KOPT-K1 (cell line): ENCODE measurements at regions not wholly inside any gene's neighbourhood (a gene's known extent, or its start where the extent isn't known, plus 50 kb on each side); places are given as distances from the start of the nearest gene placed in this dataset.

Source experiments
- H3K27ac ChIP-seq: fragments of 200-600 bp; sonication (generic); 2 replicates; pipeline ENCODE4 v1.5.1; 2016; ENCODE audit warnings: antibody characterized with exemption, mild to moderate bottlenecking, low read depth, low read length; ENCODE audit not compliant: poor library complexity, severe bottlenecking
- H3K36me3 ChIP-seq: fragments of 200-600 bp; sonication (generic); 2 replicates; pipeline ENCODE4 v1.5.1; 2017; ENCODE audit warnings: antibody characterized with exemption, mild to moderate bottlenecking, low read length, moderate library complexity; ENCODE audit not compliant: insufficient read depth
- H3K9me3 ChIP-seq: fragments of 200-600 bp; sonication (generic); 2 replicates; pipeline ENCODE4 v1.5.1; 2017; ENCODE audit warnings: antibody characterized with exemption, low read length, mild to moderate bottlenecking; ENCODE audit not compliant: insufficient read depth, poor library complexity, severe bottlenecking

DNA sequence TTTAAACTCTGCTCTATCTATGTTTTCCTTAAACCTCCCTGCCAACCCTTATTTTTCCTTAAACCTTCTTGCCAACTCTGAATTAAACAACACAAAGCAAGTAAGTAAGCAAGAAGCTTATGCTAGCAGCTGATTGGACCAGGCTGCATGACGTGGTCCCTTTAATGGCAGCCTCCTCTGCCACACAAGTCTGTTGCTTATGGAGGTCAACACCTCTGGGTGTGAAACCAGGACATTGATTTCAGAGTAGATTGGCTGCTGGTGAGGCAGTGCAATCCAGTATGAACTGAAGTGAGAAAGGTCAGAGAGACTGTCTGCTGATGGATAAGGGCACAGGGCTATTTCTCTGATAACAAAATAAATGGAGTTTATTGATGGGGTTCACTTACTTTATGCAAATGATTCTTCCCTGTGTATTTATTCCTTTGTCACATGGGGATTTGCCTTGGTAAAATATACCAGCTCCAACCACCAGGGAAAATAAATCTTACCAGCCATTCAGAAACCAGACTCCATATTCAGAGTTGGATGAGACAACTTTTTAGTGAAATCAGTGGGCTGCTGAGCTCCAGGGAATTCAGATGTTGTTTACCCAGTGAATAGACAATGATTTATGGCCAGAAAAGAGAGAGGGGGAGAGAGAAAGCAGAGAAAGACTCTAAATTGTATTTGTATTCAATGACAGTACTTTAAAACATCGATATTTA, 112.2 kb upstream of the NCKAP5 start:
- H3K36me3 ChIP-seq, result no peaks in the 10 kb centered on the region
- no peaks in the 10 kb centered on the region for H3K9me3 ChIP-seq
- H3K27ac ChIP-seq, result no peak overlapping the region

- H3K36me3 ChIP-seq, result no peaks in the 10 kb centered on the region
- no peak overlapping the region for H3K27ac ChIP-seq
- H3K9me3 ChIP-seq, result no peaks in the 10 kb centered on the region
Measured at GRCh38 chr2:133682347-133682746, 114.1 kb upstream of the NCKAP5 start.

DNA sequence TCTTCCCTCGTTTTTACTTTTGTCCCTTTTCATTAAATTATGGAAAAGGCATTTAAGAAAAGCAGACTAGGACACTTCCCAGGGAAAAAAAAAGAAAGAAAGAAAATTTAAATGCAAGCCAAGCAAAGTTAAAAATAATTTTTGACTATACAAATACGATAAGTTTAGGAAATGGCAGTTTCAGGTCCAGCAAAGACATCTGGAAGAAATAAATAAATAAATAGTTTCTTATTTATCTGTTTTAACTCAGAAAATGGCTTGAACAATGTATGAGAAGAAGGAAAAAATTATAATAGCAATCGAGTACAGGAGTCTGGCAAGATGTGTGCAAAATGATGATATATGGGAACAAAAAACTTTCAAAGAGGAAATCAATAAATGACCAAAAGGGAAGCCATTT, 114.6 kb upstream of the NCKAP5 start:
- Histone ChIP-seq H3K27ac (no peak overlapping the region), H3K9me3 (no peaks in the 10 kb centered on the region), H3K36me3 (no peaks in the 10 kb centered on the region)

DNA sequence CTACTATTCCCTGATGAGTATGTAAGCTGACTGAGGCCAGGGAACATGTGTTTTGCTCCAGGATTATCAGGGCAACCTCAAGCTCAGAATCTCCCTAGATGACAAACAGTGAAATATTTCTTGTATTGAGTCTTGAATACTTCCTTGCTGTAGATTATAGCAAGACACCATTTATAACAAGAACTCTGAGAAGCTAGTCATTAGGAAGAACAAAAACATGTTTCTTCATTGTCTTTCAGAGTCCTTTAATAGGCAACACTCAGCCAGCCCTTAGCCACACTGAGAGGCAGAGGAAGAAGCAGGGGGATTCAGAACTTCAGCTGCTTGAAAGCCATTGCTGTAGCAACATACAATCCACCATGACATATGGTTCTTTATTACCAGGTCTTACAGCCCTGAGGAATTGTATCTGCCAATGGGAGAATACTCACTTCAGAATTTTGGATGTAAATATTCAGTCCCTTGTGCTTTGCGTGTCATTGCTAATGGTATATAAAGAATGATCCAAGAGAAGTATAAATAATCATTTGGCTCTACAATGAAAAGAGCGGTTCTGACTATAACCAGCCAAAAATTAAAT, 117.5 kb upstream of the NCKAP5 start:
- Histone ChIP-seq H3K27ac (no peak overlapping the region), H3K9me3 (no peaks in the 10 kb centered on the region)

DNA sequence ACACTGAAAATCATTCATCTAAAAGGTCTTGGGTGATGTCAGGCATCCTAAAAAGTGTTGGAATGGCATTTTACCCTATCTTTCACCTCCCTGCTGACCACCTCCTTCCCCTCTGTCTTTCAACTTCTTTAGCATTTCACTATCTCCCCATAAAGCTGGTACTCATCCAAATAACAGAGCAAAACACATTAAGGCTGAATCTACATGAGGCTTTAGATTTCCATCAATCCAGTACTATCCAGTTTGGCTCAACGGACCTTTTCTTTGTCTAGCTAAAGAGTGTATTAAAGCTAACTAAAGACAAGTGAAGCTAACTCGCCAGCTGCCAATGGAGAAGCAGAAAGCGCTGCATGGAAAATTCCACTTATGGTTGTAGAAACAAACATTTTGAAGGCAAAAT, 122.5 kb upstream of the NCKAP5 start:
- Histone ChIP-seq H3K36me3 (no peaks in the 10 kb centered on the region), H3K27ac (no peak overlapping the region), H3K9me3 (no peaks in the 10 kb centered on the region)

More for the DNA sequence above, 117.5 kb upstream of the NCKAP5 start:
- no peaks in the 10 kb centered on the region for H3K36me3 ChIP-seq

DNA sequence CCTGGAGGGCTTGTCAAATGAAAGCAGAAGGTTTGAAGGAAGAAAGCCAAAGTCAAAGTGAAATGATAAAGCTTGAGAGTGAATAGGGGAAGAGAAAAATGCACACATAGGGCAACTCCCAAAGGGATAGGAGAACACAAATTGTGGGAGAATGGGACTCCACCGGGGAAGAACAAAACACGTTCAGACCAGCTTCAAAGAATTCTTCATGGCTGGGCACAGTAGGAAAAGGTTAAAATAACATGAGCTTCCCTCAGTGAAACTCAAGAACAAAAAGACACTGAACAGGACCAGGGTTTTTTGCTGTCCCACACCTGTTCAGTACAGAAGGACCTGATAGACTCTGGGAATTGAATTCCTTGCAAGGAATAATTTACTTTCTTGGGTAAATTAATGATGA, 123.1 kb upstream of the NCKAP5 start:
- Histone ChIP-seq H3K27ac (no peak overlapping the region), H3K36me3 (no peaks in the 10 kb centered on the region), H3K9me3 (no peaks in the 10 kb centered on the region)

GRCh38 chr2:133705287-133705686, 137.0 kb upstream of the NCKAP5 start:
- Histone ChIP-seq H3K9me3 (no peaks in the 10 kb centered on the region), H3K27ac (no peak overlapping the region), H3K36me3 (no peaks in the 10 kb centered on the region)

DNA sequence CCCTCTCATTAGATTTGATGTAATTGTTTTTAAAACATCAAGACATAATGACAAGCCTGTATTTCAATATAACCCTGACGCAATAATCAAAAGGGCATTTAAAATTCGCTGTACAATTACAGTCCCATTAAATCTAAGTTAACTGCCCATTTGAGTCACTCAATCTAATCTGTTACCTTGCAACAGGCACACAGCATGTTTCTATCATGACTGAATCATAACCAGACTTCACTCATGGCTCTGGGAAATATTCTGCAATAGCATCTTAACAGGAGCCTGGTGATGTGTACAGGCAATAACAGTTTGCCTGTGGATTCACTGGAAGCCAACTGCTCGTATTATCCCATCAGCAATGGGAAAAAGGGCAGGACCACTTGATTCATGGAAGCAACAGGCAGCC, 142.3 kb upstream of the NCKAP5 start:
- H3K27ac ChIP-seq, result no peak overlapping the region
- no peaks in the 10 kb centered on the region for H3K9me3 ChIP-seq

GRCh38 chr2:133711201-133711600, 142.9 kb upstream of the NCKAP5 start:
- H3K9me3 ChIP-seq, result no peaks in the 10 kb centered on the region
- H3K27ac ChIP-seq, result no peak overlapping the region

More for the DNA sequence above, 142.3 kb upstream of the NCKAP5 start:
- no peaks in the 10 kb centered on the region for H3K36me3 ChIP-seq

DNA sequence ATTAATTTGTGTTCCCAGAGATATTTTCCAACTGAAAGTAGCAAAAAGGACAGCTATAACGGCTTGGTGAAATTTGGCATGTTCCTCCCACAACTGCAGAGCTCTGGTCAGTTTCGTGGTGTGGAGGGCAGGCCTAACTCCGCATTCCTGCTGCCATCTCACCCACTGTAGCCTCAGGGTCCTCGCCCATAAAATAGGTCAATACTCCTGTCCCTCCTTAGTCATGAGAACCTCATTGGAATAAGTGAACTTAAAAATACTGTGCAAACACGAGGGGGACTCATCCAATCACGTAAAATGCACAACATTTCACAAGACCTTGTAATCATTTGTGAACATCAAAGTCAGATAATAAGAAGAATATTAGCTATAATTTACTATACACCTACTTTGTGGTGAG, 143.5 kb upstream of the NCKAP5 start:
- H3K9me3 ChIP-seq, result no peaks in the 10 kb centered on the region
- H3K27ac ChIP-seq, result no peak overlapping the region
- no peaks in the 10 kb centered on the region for H3K36me3 ChIP-seq

More at GRCh38 chr2:133711201-133711600, 142.9 kb upstream of the NCKAP5 start:
- H3K36me3 ChIP-seq, result no peaks in the 10 kb centered on the region

- H3K9me3 ChIP-seq, result no peaks in the 10 kb centered on the region
- no peaks in the 10 kb centered on the region for H3K36me3 ChIP-seq
- H3K27ac ChIP-seq, result no peak overlapping the region
Measured at GRCh38 chr2:133712369-133712768, 144.1 kb upstream of the NCKAP5 start.

- Histone ChIP-seq H3K9me3 (no peaks in the 10 kb centered on the region), H3K27ac (no peak overlapping the region), H3K36me3 (no peaks in the 10 kb centered on the region)
Measured at GRCh38 chr2:133713049-133713580, 144.9 kb upstream of the NCKAP5 start.

- H3K27ac ChIP-seq, result no peak overlapping the region
Measured at GRCh38 chr2:133716166-133716565, 147.9 kb upstream of the NCKAP5 start.

GRCh38 chr2:133717497-133717896, 149.2 kb upstream of the NCKAP5 start:
- Histone ChIP-seq H3K27ac (no peak overlapping the region), H3K36me3 (no peaks in the 10 kb centered on the region), H3K9me3 (no peaks in the 10 kb centered on the region)

More at GRCh38 chr2:133716166-133716565, 147.9 kb upstream of the NCKAP5 start:
- H3K36me3 ChIP-seq, result no peaks in the 10 kb centered on the region
- no peaks in the 10 kb centered on the region for H3K9me3 ChIP-seq

DNA sequence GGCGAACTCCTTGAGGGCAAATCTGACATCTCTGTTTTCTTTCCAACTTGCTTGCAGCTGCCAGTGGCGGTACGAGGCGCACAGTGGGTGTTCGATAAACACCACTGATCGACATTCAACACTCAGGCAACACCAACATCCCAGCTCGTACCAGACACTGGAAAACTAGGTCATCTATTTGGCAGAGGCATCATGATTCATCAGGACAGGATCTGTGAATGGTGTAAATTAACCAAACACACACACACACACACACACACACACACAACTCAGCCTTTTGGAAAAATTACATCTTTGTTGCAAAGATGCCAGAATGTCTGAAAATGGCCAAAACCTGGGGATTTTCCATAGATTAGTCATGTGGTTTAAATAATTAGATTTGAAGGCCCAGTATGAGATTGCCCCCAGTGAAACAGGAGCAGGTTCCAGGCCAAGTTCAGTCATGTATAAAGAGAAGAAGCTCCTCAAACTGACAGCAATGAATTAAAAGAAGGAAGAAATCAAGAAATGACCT, 150.5 kb upstream of the NCKAP5 start:
- Histone ChIP-seq H3K9me3 (no peaks in the 10 kb centered on the region), H3K36me3 (no peaks in the 10 kb centered on the region), H3K27ac (no peak overlapping the region)

- no peak overlapping the region for H3K27ac ChIP-seq
- H3K9me3 ChIP-seq, result no peaks in the 10 kb centered on the region
Measured at GRCh38 chr2:133720429-133720828, 152.2 kb upstream of the NCKAP5 start.

More at GRCh38 chr2:133720429-133720828, 152.2 kb upstream of the NCKAP5 start:
- no peaks in the 10 kb centered on the region for H3K36me3 ChIP-seq
